H1 (cell line): ENCODE measurements at regions not wholly inside any gene's neighbourhood (a gene's known extent, or its start where the extent isn't known, plus 50 kb on each side); places are given as distances from the start of the nearest gene placed in this dataset.

ENCODE experiments used
- ASH2L ChIP-seq: fragments of 200-600, 300-600 bp; sonication (generic); IDR thresholded peaks from one replicate; pipeline ENCODE4 v1.7.1; 2017; ENCODE audit warnings: low read length
- CTBP2 ChIP-seq: IDR thresholded peaks from 2 replicates; pipeline ENCODE4 v1.7.0; 2011; ENCODE audit warnings: borderline replicate concordance, mild to moderate bottlenecking, moderate library complexity, mixed read lengths, low read length; ENCODE audit not compliant: insufficient read depth, insufficient read length
- HDAC6 ChIP-seq: IDR thresholded peaks from one replicate; pipeline ENCODE4 v1.7.1; 2012; ENCODE audit warnings: low read depth, mild to moderate bottlenecking, inconsistent platforms, low read length, moderate library complexity
- MAFK ChIP-seq: IDR thresholded peaks from 2 replicates; pipeline ENCODE4 v1.6.1; 2012; ENCODE audit warnings: low read depth, mild to moderate bottlenecking, improper control_type of control experiment, low read length
- PHF8 ChIP-seq: fragments of 200-600 bp; sonication (generic); conservative IDR thresholded peaks from 2 replicates; pipeline ENCODE4 v1.7.1; 2012; ENCODE audit warnings: low read depth, mild to moderate bottlenecking, inconsistent platforms, low read length, moderate library complexity
- SP1 ChIP-seq: IDR thresholded peaks from 2 replicates; pipeline ENCODE4 v1.6.1; 2011; ENCODE audit warnings: low read depth, low read length
- TCF12 ChIP-seq: IDR thresholded peaks from 2 replicates; pipeline ENCODE4 v1.6.1; 2011; ENCODE audit warnings: low read depth, mild to moderate bottlenecking, low read length
- USF2 ChIP-seq: IDR thresholded peaks from 2 replicates; pipeline ENCODE4 v1.6.1; 2011; ENCODE audit warnings: low read length, improper control_type of control experiment
- TF ChIP-seq, protein P1 (sequence below): fragments of 300-600 bp; sonication (generic); IDR thresholded peaks from 2 replicates; pipeline ENCODE4 v1.7.1; 2012; ENCODE audit warnings: low read length, moderate library complexity, mild to moderate bottlenecking, inconsistent platforms; ENCODE audit not compliant: insufficient replicate concordance

DNA sequence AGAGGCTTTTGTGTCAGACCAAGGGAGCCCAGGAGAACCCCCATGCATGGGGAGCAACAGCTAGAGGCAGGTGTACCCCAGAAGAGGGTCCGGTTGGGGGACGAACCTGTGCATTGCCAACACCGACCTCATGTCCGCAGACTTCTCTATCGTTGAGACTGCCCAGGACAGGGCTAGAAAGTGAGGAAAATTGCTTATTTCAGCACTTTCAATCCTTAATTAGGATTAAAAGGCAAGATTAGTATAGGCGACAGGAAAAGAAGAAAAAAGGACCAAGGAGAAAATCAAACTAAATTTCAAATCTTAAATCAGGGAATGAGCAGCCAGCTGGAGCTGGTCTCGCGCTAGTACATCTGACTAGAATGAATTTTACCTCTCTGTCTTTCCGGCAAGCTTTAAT is 438.9 kb upstream of the SOX11 start (continued):
- TF ChIP-seq, protein P1, sequence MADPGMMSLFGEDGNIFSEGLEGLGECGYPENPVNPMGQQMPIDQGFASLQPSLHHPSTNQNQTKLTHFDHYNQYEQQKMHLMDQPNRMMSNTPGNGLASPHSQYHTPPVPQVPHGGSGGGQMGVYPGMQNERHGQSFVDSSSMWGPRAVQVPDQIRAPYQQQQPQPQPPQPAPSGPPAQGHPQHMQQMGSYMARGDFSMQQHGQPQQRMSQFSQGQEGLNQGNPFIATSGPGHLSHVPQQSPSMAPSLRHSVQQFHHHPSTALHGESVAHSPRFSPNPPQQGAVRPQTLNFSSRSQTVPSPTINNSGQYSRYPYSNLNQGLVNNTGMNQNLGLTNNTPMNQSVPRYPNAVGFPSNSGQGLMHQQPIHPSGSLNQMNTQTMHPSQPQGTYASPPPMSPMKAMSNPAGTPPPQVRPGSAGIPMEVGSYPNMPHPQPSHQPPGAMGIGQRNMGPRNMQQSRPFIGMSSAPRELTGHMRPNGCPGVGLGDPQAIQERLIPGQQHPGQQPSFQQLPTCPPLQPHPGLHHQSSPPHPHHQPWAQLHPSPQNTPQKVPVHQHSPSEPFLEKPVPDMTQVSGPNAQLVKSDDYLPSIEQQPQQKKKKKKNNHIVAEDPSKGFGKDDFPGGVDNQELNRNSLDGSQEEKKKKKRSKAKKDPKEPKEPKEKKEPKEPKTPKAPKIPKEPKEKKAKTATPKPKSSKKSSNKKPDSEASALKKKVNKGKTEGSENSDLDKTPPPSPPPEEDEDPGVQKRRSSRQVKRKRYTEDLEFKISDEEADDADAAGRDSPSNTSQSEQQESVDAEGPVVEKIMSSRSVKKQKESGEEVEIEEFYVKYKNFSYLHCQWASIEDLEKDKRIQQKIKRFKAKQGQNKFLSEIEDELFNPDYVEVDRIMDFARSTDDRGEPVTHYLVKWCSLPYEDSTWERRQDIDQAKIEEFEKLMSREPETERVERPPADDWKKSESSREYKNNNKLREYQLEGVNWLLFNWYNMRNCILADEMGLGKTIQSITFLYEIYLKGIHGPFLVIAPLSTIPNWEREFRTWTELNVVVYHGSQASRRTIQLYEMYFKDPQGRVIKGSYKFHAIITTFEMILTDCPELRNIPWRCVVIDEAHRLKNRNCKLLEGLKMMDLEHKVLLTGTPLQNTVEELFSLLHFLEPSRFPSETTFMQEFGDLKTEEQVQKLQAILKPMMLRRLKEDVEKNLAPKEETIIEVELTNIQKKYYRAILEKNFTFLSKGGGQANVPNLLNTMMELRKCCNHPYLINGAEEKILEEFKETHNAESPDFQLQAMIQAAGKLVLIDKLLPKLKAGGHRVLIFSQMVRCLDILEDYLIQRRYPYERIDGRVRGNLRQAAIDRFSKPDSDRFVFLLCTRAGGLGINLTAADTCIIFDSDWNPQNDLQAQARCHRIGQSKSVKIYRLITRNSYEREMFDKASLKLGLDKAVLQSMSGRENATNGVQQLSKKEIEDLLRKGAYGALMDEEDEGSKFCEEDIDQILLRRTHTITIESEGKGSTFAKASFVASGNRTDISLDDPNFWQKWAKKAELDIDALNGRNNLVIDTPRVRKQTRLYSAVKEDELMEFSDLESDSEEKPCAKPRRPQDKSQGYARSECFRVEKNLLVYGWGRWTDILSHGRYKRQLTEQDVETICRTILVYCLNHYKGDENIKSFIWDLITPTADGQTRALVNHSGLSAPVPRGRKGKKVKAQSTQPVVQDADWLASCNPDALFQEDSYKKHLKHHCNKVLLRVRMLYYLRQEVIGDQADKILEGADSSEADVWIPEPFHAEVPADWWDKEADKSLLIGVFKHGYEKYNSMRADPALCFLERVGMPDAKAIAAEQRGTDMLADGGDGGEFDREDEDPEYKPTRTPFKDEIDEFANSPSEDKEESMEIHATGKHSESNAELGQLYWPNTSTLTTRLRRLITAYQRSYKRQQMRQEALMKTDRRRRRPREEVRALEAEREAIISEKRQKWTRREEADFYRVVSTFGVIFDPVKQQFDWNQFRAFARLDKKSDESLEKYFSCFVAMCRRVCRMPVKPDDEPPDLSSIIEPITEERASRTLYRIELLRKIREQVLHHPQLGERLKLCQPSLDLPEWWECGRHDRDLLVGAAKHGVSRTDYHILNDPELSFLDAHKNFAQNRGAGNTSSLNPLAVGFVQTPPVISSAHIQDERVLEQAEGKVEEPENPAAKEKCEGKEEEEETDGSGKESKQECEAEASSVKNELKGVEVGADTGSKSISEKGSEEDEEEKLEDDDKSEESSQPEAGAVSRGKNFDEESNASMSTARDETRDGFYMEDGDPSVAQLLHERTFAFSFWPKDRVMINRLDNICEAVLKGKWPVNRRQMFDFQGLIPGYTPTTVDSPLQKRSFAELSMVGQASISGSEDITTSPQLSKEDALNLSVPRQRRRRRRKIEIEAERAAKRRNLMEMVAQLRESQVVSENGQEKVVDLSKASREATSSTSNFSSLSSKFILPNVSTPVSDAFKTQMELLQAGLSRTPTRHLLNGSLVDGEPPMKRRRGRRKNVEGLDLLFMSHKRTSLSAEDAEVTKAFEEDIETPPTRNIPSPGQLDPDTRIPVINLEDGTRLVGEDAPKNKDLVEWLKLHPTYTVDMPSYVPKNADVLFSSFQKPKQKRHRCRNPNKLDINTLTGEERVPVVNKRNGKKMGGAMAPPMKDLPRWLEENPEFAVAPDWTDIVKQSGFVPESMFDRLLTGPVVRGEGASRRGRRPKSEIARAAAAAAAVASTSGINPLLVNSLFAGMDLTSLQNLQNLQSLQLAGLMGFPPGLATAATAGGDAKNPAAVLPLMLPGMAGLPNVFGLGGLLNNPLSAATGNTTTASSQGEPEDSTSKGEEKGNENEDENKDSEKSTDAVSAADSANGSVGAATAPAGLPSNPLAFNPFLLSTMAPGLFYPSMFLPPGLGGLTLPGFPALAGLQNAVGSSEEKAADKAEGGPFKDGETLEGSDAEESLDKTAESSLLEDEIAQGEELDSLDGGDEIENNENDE: no peak
- no peak for TF ChIP-seq CTBP2
- no peak for TF ChIP-seq ASH2L
- TF ChIP-seq HDAC6: no peak
- TF ChIP-seq MAFK: no peak
- TF ChIP-seq PHF8: no peak
- no peak for TF ChIP-seq TCF12
- TF ChIP-seq SP1: no peak
- no peak for TF ChIP-seq USF2
- TF ChIP-seq, all 59 proteins: peak for 0
